GM13977 (cell line): ENCODE measurements at regions not wholly inside any gene's neighbourhood (a gene's known extent, or its start where the extent isn't known, plus 50 kb on each side); places are given as distances from the start of the nearest gene placed in this dataset.

Experiments used
- DNase-seq: peaks from one replicate; pipeline ENCODE4 v3.0.0; 2012; ENCODE audit warnings: low spot score
- CTCF ChIP-seq: IDR thresholded peaks from 2 replicates; pipeline ENCODE4 v1.5.1; 2012; ENCODE audit warnings: mild to moderate bottlenecking, control low read depth; ENCODE audit not compliant: insufficient read depth; ENCODE audit errors: extremely low read depth, missing control alignments
- in situ Hi-C: fragments of 300-500 bp; cut with MboI; formaldehyde crosslinking; loops from one replicate; pipeline ENCODE4 v1.12.0; 2022; ENCODE audit warnings: low sequenced_read_pairs, low pct_unique_long_range_greater_than_20kb, mixed read lengths, inconsistent platforms; ENCODE audit not compliant: unreplicated experiment

DNA sequence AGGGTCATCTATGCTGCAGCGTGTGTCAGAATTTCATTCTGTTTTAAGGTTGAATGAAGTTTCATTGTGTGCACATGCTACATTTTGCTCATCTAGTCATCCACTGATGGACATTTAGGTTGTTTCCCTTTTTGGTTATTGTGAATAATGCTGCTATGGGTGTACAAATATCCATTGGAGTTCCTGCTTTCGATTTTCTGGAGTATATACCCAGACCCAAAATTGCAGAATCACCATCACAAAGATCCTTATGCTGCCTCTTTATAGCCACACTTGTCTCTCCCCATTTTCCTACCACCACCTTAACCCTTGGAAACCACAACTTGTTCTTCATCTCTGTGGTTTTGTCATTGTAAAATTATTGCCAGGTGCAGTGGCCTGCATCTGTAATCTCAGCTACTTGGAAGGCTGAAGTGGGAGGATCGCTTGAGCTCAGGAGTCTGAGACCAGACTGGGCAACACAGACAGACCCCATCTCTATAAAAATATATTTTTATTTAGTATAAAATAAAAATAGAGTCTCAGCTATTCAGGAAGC is 166.2 kb downstream of the HSD17B3 start:
- TF ChIP-seq CTCF = no peak
- no peak for DNase-seq
- in situ Hi-C loops = no loop called here

DNA sequence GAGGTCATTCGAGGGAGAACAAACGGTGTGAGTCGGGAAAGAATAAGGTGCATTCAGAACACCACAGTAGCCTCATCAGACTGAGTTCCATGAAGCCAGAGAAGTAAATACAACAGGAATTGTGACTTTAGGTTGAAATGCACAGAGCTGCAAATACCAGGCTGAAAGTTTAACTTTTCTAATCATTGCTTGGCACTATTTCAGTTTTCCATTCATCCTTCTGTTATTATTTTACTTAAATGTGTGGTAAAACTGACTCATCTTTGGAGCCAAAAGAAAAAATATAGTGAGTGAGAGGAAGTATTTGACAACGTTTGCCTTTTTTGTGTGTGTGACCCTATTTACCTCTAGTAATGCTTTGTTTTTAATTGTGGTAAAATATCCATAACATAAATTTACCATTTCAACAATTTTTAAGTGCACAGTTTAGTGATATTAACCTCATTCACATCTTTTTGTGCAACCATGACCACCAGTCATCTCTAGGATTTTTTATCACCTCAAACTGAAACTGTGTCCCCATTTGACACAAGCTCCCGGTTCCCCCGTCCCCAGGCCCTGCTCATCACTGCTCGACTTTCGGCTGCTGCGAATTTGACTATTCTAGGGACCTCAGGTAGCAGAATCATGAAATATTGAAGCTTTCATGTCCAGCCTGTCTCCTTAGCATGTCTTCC is 166.8 kb downstream of the HSD17B3 start:
- TF ChIP-seq CTCF = no peak
- in situ Hi-C loops = no loop called here
- no peak for DNase-seq

- no peak for DNase-seq
- no peak for TF ChIP-seq CTCF
- in situ Hi-C loops = no loop called here
These were observed 168.5 kb downstream of the HSD17B3 start for GRCh38 chr9:96133321-96134021.

DNA sequence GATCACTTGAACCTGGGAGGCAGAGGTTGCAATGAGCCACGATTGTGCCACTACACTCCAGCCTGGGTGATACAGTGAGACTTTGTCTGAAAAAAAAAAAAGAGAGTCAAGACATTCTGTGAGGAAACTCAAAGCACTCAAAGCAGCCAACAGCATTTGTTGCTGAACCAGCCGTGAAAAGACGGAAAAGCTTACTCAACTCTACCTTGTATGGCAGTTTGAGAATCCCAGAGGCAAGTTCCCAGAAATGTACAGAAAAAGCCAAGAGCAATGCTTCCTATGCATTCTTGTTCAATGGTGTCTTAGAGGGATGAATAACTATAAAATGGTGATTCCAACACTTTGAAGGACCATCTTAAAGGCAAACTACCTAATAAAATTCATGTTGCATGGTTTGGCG is 170.2 kb downstream of the HSD17B3 start:
- no peak for TF ChIP-seq CTCF
- no peak for DNase-seq
- in situ Hi-C loops = no loop called here

DNA sequence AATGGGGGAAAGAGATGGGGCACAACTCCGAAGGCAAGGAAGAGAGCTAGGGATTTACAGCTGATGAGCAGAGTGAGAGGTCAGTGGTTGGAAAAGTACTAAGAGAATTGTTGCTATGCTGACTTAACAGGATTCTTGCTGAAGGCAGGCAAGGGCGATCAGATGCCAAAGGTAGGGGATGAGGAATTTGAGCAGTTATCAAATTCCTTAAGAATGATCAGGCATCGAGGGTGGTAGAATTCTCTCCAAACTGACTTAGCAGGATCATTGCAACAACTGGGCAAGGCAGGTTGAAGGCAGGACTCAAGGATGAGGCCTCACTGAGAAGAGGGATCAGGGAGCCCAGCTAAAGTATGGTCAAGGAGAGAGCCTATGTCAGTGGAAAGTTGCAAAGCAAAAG is 171.0 kb downstream of the HSD17B3 start:
- DNase-seq = no peak
- in situ Hi-C loops = no loop called here
- no peak for TF ChIP-seq CTCF

GRCh38 chr9:96129747-96130146 is 172.2 kb downstream of the HSD17B3 start:
- in situ Hi-C loops = no loop called here
- no peak for DNase-seq
- no peak for TF ChIP-seq CTCF
